Mucosa of descending colon (tissue), 3 donors: ENCODE measurements at regions not wholly inside any gene's neighbourhood (a gene's known extent, or its start where the extent isn't known, plus 50 kb on each side); places are given as distances from the start of the nearest gene placed in this dataset.
"Not testable (repeated sequence)": the region's sequence is repeated elsewhere in the genome, so short reads cannot be mapped to it uniquely, and the experiment has no call there.

Experiments
- ATAC-seq: fragments of 200-7000 bp; cut with Tn5 transposase; one replicate; pipeline ENCODE4 v1.9.1; 2020; ENCODE audit warnings: mild to moderate bottlenecking, moderate library complexity
- DNase-seq, 3 donors: peaks; one replicate each; pipeline ENCODE4 v3.0.0-alpha.2; 2020
- H3K36me3 ChIP-seq: fragments of 200-600 bp; one replicate; pipeline ENCODE4 v1.8.0; 2021; ENCODE audit warnings: low read depth, mild to moderate bottlenecking
- H3K4me1 ChIP-seq: fragments of 200-600 bp; one replicate; pipeline ENCODE4 v1.8.0; 2021; ENCODE audit warnings: low read depth, mild to moderate bottlenecking
- H3K4me3 ChIP-seq: fragments of 200-600 bp; one replicate; pipeline ENCODE4 v1.8.0; 2021; ENCODE audit warnings: mild to moderate bottlenecking
- H3K9me3 ChIP-seq: fragments of 200-600 bp; one replicate; pipeline ENCODE4 v1.8.0; 2021; ENCODE audit warnings: mild to moderate bottlenecking
- intact Hi-C, 2 donors: fragments of 100-400 bp; cut with DNase I in 1 of 2; cut with micrococcal nuclease in 1 of 2; formaldehyde crosslinking; loops; one replicate each; pipeline versions ENCODE4 v1.11.0 to v1.11.1; 2022; cut with DNase I, micrococcal nuclease
- TF ChIP-seq, protein P1 (sequence below): fragments of 200-600 bp; IDR thresholded peaks from one replicate; pipeline ENCODE4 v1.8.0; 2022; ENCODE audit warnings: antibody characterized with exemption, mild to moderate bottlenecking
- donor health status: DM: no; HTN: no; CAD: no; lungs with moderate emphysema.
- donor health status: DM: no; HTN: no; CAD: no.
- donor health status: DM: no; HTN: yes; CAD: no.

DNA sequence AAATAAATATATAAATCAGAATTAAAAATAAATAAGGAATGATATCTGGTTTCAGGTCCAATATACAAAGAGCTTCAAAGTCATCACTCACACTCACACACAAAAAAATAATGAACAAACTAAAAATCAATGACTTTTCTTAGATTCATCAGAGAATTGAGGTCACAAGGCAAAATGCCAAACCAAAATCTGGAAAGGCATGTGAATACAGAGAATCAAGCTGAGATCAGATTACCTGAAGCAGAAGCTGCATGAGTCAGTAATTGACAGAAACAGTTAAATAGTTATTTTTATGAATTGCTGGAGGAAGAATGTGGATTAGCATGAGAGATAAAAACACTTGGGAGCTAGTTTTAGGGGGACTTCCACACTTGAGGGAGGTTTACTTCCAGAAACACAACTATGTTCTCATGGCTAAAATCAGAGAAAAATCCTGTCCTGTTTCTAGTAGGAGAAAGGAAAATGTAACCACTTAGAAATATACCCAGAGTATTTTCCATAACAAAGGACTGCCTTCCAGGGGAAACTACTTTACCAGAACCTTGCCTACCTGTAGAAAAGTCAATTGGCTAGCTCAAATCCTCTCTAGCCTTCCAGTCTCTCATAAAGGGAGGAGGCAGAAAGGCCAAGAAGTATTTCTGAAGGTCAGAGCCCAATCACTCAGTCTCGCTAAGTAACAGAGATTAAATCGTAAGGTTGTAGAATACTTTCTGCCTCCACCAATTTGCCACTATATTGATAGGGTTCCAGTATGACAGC is 536.6 kb upstream of the NR5A2 start:
- H3K9me3 ChIP-seq: peaks cover 15% of the 10 kb centered on the region
- ATAC-seq (no peak), DNase-seq (no peak)
- TF ChIP-seq, protein P1, sequence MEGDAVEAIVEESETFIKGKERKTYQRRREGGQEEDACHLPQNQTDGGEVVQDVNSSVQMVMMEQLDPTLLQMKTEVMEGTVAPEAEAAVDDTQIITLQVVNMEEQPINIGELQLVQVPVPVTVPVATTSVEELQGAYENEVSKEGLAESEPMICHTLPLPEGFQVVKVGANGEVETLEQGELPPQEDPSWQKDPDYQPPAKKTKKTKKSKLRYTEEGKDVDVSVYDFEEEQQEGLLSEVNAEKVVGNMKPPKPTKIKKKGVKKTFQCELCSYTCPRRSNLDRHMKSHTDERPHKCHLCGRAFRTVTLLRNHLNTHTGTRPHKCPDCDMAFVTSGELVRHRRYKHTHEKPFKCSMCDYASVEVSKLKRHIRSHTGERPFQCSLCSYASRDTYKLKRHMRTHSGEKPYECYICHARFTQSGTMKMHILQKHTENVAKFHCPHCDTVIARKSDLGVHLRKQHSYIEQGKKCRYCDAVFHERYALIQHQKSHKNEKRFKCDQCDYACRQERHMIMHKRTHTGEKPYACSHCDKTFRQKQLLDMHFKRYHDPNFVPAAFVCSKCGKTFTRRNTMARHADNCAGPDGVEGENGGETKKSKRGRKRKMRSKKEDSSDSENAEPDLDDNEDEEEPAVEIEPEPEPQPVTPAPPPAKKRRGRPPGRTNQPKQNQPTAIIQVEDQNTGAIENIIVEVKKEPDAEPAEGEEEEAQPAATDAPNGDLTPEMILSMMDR: no peak
- no peaks in the 10 kb centered on the region for H3K4me1 ChIP-seq
- no peak overlapping the region for H3K4me3 ChIP-seq
- no peaks in the 10 kb centered on the region for H3K36me3 ChIP-seq
- intact Hi-C loops: no loop called here

DNA sequence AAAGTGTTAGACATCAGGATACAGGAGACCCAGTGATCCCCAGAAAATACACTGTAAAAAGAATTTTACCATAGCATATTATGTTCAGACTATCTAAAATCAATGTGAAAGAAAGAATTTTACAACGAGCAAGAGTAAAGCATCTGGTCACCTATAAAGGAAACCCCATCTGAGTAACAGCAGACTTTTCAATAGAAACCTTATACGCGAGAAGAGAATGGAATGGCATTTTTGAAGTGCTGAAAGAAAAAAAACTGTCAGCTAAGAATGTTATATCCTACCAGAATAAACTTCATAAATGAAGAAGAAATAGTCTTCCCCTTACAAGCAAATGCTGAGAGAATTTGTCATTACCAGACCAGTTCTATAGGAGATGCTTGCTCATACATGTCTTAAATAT is 532.1 kb upstream of the NR5A2 start:
- Histone ChIP-seq H3K4me1 (no peaks in the 10 kb centered on the region), H3K36me3 (no peaks in the 10 kb centered on the region), H3K9me3 (peaks cover 15% of the 10 kb centered on the region), H3K4me3 (no peak overlapping the region)
- intact Hi-C loops: no loop called here
- DNase-seq (no peak), ATAC-seq (no peak)
- TF ChIP-seq, protein P1: no peak

GRCh38 chr1:199498802-199499201 is 528.7 kb upstream of the NR5A2 start:
- peak; percentile 13 for ATAC-seq
- peaks cover 15% of the 10 kb centered on the region for H3K9me3 ChIP-seq
- H3K4me1 ChIP-seq, DNase-seq, H3K4me3 ChIP-seq, intact Hi-C loops, H3K36me3 ChIP-seq: not testable (repeated sequence)

- no peak for ATAC-seq
Observed at GRCh38 chr1:199508072-199508471, 519.4 kb upstream of the NR5A2 start.

GRCh38 chr1:199508653-199509052 is 518.9 kb upstream of the NR5A2 start:
- H3K4me1 ChIP-seq: no peaks in the 10 kb centered on the region
- no peak for ATAC-seq
- no peaks in the 10 kb centered on the region for H3K36me3 ChIP-seq
- no peak overlapping the region for H3K4me3 ChIP-seq
- intact Hi-C loops: no loop called here
- TF ChIP-seq, protein P1: no peak
- H3K9me3 ChIP-seq: no peaks in the 10 kb centered on the region
- no peak for DNase-seq

More at GRCh38 chr1:199508072-199508471, 519.4 kb upstream of the NR5A2 start:
- Histone ChIP-seq H3K4me1 (no peaks in the 10 kb centered on the region), H3K4me3 (no peak overlapping the region), H3K9me3 (no peaks in the 10 kb centered on the region), H3K36me3 (no peaks in the 10 kb centered on the region)
- intact Hi-C loops: no loop called here
- TF ChIP-seq, protein P1: no peak
- DNase-seq: no peak

GRCh38 chr1:199509456-199509855 is 518.1 kb upstream of the NR5A2 start:
- no peaks in the 10 kb centered on the region for H3K4me1 ChIP-seq
- intact Hi-C loops: no loop called here
- H3K9me3 ChIP-seq: no peaks in the 10 kb centered on the region
- ATAC-seq (no peak), DNase-seq (no peak)
- TF ChIP-seq, protein P1: no peak
- no peak overlapping the region for H3K4me3 ChIP-seq
- no peaks in the 10 kb centered on the region for H3K36me3 ChIP-seq
